ENCODE measurements at regions not wholly inside any gene's neighbourhood (a gene's known extent, or its start where the extent isn't known, plus 50 kb on each side); places are given as distances from the start of the nearest gene placed in this dataset.

DNA sequence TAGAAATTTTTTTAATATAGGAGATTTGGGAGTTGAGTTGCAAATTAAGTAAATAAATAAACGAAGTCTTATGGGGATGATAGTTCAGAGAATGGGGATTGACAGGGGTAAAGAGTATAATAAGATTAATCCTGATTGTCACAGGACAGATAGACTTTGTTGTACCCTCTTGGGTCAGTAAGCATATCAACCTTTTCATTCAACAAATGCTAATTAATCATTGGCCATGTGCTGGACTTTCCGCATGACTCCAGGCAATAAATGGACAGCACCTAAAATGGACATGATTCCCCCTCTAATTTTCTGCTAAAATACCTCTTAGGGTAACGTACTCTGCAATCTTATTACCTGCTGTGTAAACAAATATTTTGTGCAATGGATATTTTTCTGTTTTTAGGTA, 1331.1 kb upstream of the ADGRL3 start:
- TF ChIP-seq, protein P1, sequence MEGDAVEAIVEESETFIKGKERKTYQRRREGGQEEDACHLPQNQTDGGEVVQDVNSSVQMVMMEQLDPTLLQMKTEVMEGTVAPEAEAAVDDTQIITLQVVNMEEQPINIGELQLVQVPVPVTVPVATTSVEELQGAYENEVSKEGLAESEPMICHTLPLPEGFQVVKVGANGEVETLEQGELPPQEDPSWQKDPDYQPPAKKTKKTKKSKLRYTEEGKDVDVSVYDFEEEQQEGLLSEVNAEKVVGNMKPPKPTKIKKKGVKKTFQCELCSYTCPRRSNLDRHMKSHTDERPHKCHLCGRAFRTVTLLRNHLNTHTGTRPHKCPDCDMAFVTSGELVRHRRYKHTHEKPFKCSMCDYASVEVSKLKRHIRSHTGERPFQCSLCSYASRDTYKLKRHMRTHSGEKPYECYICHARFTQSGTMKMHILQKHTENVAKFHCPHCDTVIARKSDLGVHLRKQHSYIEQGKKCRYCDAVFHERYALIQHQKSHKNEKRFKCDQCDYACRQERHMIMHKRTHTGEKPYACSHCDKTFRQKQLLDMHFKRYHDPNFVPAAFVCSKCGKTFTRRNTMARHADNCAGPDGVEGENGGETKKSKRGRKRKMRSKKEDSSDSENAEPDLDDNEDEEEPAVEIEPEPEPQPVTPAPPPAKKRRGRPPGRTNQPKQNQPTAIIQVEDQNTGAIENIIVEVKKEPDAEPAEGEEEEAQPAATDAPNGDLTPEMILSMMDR (IDR thresholded peaks at IDR 0.05; ENCODE audit: extremely low read depth, insufficient read depth, missing control alignments), result no peak
- in situ Hi-C loops (cut with MboI; ENCODE audit: low pct_unique_long_range_greater_than_20kb, low sequenced_read_pairs, unreplicated experiment), result no loop called here
- no peak for DNase-seq (ENCODE audit: low spot score)

DNA sequence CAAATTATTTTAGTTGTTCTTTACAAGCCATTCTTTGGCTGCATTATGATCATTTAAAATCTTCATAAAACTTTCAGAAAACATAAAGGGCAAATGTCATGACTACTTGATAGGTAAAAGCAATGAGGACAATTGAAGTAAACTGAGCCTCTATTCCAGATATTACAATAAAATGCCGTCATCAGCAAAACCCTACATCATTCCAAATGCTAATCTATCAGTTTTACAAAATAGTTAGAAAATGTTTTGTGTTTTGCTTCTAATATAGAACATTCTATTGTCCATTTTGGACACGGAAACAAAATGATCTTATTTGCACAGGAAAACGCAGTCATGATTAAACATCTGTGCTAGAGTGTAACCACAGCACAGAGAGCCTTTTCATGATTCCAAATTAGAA, 1330.6 kb upstream of the ADGRL3 start:
- TF ChIP-seq, protein P1 (IDR thresholded peaks at IDR 0.05; ENCODE audit: extremely low read depth, insufficient read depth, missing control alignments), result no peak
- in situ Hi-C loops (cut with MboI; ENCODE audit: low pct_unique_long_range_greater_than_20kb, low sequenced_read_pairs, unreplicated experiment), result no loop called here
- no peak for DNase-seq (ENCODE audit: low spot score)

DNA sequence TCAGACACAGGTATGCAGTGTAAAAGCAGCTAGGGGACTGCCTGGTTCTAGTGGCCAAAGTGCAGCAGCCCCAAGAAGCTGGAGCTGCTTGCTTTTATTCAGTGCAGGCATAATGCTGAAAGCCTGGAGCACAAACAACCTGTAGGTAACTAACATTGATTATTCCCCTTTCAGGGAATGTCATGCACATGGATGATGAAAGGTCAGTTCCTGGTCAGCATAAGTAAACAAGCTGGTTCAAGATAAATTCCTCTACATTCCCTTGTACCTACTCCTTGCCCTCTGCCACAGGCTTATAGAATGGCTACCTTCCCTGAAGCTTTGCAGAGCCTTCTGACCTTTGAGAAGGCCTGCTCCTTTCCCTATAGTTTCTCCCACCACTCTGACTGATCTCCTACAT, 1318.5 kb upstream of the ADGRL3 start:
- TF ChIP-seq, protein P1 (IDR thresholded peaks at IDR 0.05; ENCODE audit: extremely low read depth, insufficient read depth, missing control alignments), result no peak
- in situ Hi-C loops (cut with MboI; ENCODE audit: low pct_unique_long_range_greater_than_20kb, low sequenced_read_pairs, unreplicated experiment), result no loop called here
- no peak for DNase-seq (ENCODE audit: low spot score)

DNA sequence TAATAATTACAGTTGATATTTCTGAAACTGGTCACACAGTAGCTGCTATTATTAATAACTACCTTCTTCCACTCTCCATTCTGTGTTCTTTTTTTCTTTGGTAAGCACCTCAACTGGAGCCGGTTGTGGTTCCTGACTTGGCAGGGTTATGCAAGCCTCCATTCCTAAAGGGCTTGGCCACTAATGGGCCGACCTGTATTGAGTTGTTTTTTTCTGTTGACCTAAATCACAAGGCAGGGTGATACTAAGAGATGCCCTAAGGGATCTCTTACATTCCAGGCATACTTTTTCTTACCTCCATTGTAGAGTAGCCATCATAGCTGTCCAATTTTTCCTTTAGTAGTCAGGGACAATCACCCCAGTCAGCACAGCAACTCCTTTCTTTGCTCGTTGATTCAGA, 1295.8 kb upstream of the ADGRL3 start:
- TF ChIP-seq, protein P1 (IDR thresholded peaks at IDR 0.05; ENCODE audit: extremely low read depth, insufficient read depth, missing control alignments), result no peak
- in situ Hi-C loops (cut with MboI; ENCODE audit: low pct_unique_long_range_greater_than_20kb, low sequenced_read_pairs, unreplicated experiment), result no loop called here
- no peak for DNase-seq (ENCODE audit: low spot score)

DNA sequence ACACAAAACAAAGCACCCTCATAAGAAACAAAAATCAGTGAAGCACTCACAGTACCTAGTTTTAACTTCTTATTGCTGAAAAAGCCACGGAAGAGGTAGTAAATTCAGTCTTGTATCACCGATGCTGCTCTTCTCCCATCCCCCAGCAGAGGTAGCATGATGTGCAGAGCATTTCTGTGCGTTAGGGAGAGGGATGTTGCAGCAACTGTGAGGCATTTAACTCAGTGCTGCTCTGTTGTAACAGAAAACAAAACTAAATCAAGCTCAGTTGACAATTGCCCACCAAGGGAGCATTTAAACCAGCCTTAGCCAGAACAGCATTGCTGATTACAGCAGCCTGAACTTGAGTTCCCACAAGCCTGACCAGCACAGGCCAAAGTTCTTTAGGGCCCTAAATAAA, 1279.7 kb upstream of the ADGRL3 start:
- no peak for DNase-seq (ENCODE audit: low spot score)
- in situ Hi-C loops (cut with MboI; ENCODE audit: low pct_unique_long_range_greater_than_20kb, low sequenced_read_pairs, unreplicated experiment), result no loop called here
- TF ChIP-seq, protein P1 (IDR thresholded peaks at IDR 0.05; ENCODE audit: extremely low read depth, insufficient read depth, missing control alignments), result no peak

DNA sequence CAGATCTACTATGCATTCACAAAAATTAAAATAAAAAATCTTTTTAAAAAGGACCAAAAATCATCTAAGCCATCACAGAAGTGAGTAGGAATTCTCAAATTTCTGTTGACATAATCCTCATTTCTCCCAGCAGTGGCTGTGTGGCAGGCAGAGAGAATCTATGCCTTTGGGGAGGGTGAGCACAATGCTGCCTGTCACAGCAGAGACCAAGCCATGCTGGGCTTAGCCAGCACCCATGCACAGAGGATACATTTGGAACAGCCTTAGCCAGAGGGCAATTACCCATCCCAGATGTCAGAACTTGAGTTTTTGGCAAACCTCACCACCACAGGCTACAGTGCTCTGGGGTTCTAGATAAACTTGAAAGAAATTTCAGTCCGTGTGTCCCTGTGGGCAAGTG, 1274.8 kb upstream of the ADGRL3 start:
- TF ChIP-seq, protein P1 (IDR thresholded peaks at IDR 0.05; ENCODE audit: extremely low read depth, insufficient read depth, missing control alignments), result no peak
- no peak for DNase-seq (ENCODE audit: low spot score)
- in situ Hi-C loops (cut with MboI; ENCODE audit: low pct_unique_long_range_greater_than_20kb, low sequenced_read_pairs, unreplicated experiment), result no loop called here

DNA sequence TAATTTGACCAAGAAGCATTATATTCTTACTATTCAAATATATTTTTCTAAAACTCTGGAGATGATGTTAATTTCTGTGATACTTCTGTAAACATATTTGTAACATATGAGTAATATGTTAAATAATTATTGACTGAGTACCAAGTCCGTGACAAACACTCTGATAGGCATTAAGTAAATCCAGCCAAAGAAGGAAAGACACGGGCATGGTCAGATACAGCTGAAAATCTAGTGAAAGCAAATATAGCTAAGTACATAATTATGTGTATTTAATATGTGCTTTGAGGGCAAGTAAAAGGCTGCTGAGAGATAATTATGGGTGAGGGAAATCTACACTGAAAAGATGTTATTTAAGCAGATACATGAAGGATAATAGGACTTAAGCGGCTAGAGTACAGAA, 1263.6 kb upstream of the ADGRL3 start:
- in situ Hi-C loops (cut with MboI; ENCODE audit: low pct_unique_long_range_greater_than_20kb, low sequenced_read_pairs, unreplicated experiment), result no loop called here
- TF ChIP-seq, protein P1 (IDR thresholded peaks at IDR 0.05; ENCODE audit: extremely low read depth, insufficient read depth, missing control alignments), result no peak
- DNase-seq (ENCODE audit: low spot score), result no peak

All from GM13977 (cell line).